ENCODE measurements at regions not wholly inside any gene's neighbourhood (a gene's known extent, or its start where the extent isn't known, plus 50 kb on each side); places are given as distances from the start of the nearest gene placed in this dataset.

DNA sequence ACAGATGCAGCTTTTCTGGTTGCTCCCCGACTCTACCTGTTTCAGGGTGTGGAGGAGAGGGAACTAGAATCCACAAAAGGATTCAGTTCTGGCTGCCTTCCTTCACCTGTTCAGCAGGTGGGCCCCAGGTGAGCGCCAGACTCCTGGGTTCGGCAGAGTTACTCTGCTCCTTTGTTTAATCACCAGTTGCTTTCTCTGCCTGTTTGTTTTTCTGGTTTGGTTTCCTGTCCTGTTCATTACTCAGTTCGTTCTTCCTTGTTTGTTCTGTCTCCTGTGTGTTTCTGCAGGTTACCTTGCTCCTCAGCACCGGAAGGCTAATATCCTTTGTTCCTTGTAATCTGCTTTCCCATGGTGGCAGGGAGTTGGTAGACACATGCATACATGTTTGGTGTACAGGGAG is 508.5 kb upstream of the ATP11B start:
- no peak for TF ChIP-seq RFX5 (IDR thresholded peaks at IDR 0.05; ENCODE audit: low read depth, low read length)
- TF ChIP-seq, protein P1, sequence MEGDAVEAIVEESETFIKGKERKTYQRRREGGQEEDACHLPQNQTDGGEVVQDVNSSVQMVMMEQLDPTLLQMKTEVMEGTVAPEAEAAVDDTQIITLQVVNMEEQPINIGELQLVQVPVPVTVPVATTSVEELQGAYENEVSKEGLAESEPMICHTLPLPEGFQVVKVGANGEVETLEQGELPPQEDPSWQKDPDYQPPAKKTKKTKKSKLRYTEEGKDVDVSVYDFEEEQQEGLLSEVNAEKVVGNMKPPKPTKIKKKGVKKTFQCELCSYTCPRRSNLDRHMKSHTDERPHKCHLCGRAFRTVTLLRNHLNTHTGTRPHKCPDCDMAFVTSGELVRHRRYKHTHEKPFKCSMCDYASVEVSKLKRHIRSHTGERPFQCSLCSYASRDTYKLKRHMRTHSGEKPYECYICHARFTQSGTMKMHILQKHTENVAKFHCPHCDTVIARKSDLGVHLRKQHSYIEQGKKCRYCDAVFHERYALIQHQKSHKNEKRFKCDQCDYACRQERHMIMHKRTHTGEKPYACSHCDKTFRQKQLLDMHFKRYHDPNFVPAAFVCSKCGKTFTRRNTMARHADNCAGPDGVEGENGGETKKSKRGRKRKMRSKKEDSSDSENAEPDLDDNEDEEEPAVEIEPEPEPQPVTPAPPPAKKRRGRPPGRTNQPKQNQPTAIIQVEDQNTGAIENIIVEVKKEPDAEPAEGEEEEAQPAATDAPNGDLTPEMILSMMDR (conservative IDR thresholded peaks at IDR 0.05; ENCODE audit: low read depth, low read length) = no peak
- TF ChIP-seq POLR2A (IDR thresholded peaks at IDR 0.05; ENCODE audit: low read depth, low read length) = no peak
- no peak for TF ChIP-seq MXI1 (IDR thresholded peaks at IDR 0.05; ENCODE audit: borderline replicate concordance, low read depth, low read length)
- no peak for TF ChIP-seq NFE2L2 (IDR thresholded peaks at IDR 0.05; ENCODE audit: low read depth, low read length)
- no peak for TF ChIP-seq CEBPB (IDR thresholded peaks at IDR 0.05; ENCODE audit: low read depth, low read length)
- TF ChIP-seq CHD1 (IDR thresholded peaks at IDR 0.05; ENCODE audit: low read depth, low read length) = no peak
- TF ChIP-seq, protein P2, sequence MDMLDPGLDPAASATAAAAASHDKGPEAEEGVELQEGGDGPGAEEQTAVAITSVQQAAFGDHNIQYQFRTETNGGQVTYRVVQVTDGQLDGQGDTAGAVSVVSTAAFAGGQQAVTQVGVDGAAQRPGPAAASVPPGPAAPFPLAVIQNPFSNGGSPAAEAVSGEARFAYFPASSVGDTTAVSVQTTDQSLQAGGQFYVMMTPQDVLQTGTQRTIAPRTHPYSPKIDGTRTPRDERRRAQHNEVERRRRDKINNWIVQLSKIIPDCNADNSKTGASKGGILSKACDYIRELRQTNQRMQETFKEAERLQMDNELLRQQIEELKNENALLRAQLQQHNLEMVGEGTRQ (IDR thresholded peaks at IDR 0.05; ENCODE audit: low read depth, low read length) = no peak
- TF ChIP-seq SMC3 (IDR thresholded peaks at IDR 0.05; ENCODE audit: low read depth, low read length) = no peak
- TF ChIP-seq MAFK (IDR thresholded peaks at IDR 0.05; ENCODE audit: low read depth, low read length) = no peak
- TF ChIP-seq MAZ (IDR thresholded peaks at IDR 0.05; ENCODE audit: borderline replicate concordance, low read depth, low read length) = no peak
